ENCODE measurements at regions not wholly inside any gene's neighbourhood (a gene's known extent, or its start where the extent isn't known, plus 50 kb on each side); places are given as distances from the start of the nearest gene placed in this dataset.
"Not testable (repeated sequence)": the region's sequence is repeated elsewhere in the genome, so short reads cannot be mapped to it uniquely, and the experiment has no call there.

DNA sequence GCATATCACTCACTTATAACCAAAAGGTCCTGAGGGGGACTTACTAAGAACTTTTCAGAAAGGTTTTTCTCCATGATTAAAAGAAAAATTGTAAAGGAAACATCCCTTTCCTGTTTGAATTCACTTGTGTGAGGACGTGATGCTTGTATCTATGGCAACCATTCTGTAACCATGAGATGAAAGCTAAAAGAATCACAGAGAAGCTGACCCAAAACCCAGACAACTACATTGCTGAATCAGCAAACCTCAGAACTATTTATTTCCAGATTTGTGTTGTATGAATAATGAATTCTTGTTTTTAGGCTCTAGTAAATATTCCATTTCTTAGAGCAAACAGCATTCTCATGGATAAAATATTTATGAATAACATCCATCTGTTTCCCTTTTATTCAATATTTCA is 91.2 kb downstream of the RCHY1 start:
- no peak for DNase-seq (ENCODE audit: low read depth)
- TF ChIP-seq CTCF (IDR thresholded peaks at IDR 0.05; ENCODE audit: insufficient read depth, low read depth, low read length, missing control alignments) = no peak

GRCh38 chr4:75412746-75413145 is 101.5 kb downstream of the RCHY1 start:
- DNase-seq (ENCODE audit: low read depth) = no peak
- TF ChIP-seq CTCF (IDR thresholded peaks at IDR 0.05; ENCODE audit: insufficient read depth, low read depth, low read length, missing control alignments) = no peak

More for the DNA sequence above, 91.2 kb downstream of the RCHY1 start:
- no peak overlapping the region for H3K4me3 ChIP-seq (ENCODE audit: low read depth, low read length)

DNA sequence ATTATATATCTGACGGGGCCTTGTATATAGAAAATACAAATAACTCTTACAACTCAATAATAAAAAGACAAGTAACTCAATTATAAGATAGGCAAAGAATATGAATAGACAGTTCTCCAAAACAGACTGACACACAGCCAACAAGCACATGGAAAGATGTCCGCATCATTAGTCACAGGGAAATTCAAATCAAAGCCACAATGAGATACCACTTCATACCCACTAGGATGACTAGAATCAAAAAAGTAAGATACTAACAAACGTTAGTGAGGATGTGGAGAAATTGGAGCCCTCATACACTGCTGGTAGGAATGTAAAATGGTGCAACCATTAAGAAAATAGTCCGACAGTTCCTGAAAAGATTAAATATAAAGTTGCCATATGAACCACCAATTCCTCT is 115.7 kb downstream of the RCHY1 start:
- no peak for TF ChIP-seq CTCF (IDR thresholded peaks at IDR 0.05; ENCODE audit: insufficient read depth, low read depth, low read length, missing control alignments)
- H3K4me3 ChIP-seq (ENCODE audit: low read depth, low read length) = no peak overlapping the region
- no peak for DNase-seq (ENCODE audit: low read depth)

More at GRCh38 chr4:75412746-75413145, 101.5 kb downstream of the RCHY1 start:
- no peak overlapping the region for H3K4me3 ChIP-seq (ENCODE audit: low read depth, low read length)

- no peak overlapping the region for H3K4me3 ChIP-seq (ENCODE audit: low read depth, low read length)
- DNase-seq (ENCODE audit: low read depth) = no peak
- TF ChIP-seq CTCF (IDR thresholded peaks at IDR 0.05; ENCODE audit: insufficient read depth, low read depth, low read length, missing control alignments) = no peak
Measured at GRCh38 chr4:75391489-75392166, 122.6 kb downstream of the RCHY1 start.

DNA sequence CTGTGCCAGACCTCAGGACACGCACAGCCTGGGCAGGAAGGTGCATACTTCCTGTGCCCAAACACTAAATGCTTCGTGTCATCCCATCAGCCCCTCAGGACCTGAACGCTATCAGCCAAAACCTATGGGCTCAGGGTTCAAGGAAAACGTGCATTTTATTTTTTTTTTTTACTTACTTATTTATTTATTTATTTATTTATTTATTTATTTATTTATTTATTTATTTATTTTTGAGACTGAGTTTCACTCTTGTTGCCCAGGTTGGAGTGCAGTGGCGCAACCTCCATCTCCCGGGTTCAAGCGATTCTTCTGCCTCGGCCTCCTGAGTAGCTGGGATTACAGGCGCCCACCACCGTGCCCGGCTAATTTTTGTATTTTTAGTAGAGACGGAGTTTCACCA is 127.8 kb downstream of the RCHY1 start:
- H3K4me3 ChIP-seq (ENCODE audit: low read depth, low read length); DNase-seq (ENCODE audit: low read depth): not testable (repeated sequence)

DNA sequence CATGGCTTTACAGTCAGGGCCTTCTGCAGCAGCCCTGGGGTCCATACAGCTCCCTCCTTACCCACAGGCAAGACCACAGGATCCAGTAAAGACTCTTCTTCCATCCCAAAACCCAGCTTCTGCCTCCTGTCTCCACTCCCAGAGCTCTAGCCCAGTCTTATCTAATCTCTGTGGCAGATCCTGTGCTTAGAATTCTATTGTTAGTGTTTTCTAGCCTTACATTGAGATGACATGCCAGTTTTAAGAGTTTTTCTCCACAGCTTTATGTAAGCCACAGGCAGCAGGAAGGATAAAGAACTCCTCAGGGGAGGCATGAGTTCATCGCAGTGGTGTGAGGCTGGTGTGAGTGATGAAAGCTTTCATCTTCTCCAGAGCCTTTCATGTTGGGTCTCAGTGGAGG is 129.1 kb downstream of the RCHY1 start:
- H3K4me3 ChIP-seq (ENCODE audit: low read depth, low read length) = no peak overlapping the region
- no peak for DNase-seq (ENCODE audit: low read depth)
- TF ChIP-seq CTCF (IDR thresholded peaks at IDR 0.05; ENCODE audit: insufficient read depth, low read depth, low read length, missing control alignments) = no peak

- H3K4me3 ChIP-seq (ENCODE audit: low read depth, low read length) = no peak overlapping the region
- TF ChIP-seq CTCF (IDR thresholded peaks at IDR 0.05; ENCODE audit: insufficient read depth, low read depth, low read length, missing control alignments) = no peak
- no peak for DNase-seq (ENCODE audit: low read depth)
Measured at GRCh38 chr4:75376543-75376942, 137.7 kb downstream of the RCHY1 start.
